ENCODE measurements at regions not wholly inside any gene's neighbourhood (a gene's known extent, or its start where the extent isn't known, plus 50 kb on each side); places are given as distances from the start of the nearest gene placed in this dataset.

- TF ChIP-seq CTCF (IDR thresholded peaks at IDR 0.05; ENCODE audit: low read length) (no peak), EZH2 (IDR thresholded peaks at IDR 0.05; ENCODE audit: borderline replicate concordance, low read length) (no peak)
Measured at GRCh38 chr2:118171546-118171945, 83.3 kb downstream of the INSIG2 start.
